Endothelial cell (in vitro differentiated cells): ENCODE measurements at regions not wholly inside any gene's neighbourhood (a gene's known extent, or its start where the extent isn't known, plus 50 kb on each side); places are given as distances from the start of the nearest gene placed in this dataset.

Experiments
- DNase-seq: peaks from one replicate; pipeline ENCODE4 v3.0.0; 2021; ENCODE audit warnings: low spot score
- H3K27ac Mint-ChIP-seq: one replicate; pipeline ENCODE4 v1.8.0; 2021; ENCODE audit warnings: mixed read lengths, inconsistent platforms; ENCODE audit not compliant: unreplicated experiment
- H3K27me3 Mint-ChIP-seq: one replicate; pipeline ENCODE4 v1.8.0; 2021; ENCODE audit warnings: mild to moderate bottlenecking, moderate library complexity, mixed read lengths, inconsistent platforms; ENCODE audit not compliant: unreplicated experiment
- H3K36me3 Mint-ChIP-seq: one replicate; pipeline ENCODE4 v1.8.0; 2021; ENCODE audit warnings: mild to moderate bottlenecking, low read depth, mixed read lengths, inconsistent platforms; ENCODE audit not compliant: unreplicated experiment
- H3K4me1 Mint-ChIP-seq: one replicate; pipeline ENCODE4 v1.8.0; 2021; ENCODE audit warnings: mild to moderate bottlenecking, mixed read lengths, inconsistent platforms; ENCODE audit not compliant: unreplicated experiment
- H3K4me3 Mint-ChIP-seq: one replicate; pipeline ENCODE4 v1.8.0; 2021; ENCODE audit warnings: mild to moderate bottlenecking, mixed read lengths, inconsistent platforms; ENCODE audit not compliant: unreplicated experiment
- H3K9me3 Mint-ChIP-seq: one replicate; pipeline ENCODE4 v1.8.0; 2021; ENCODE audit warnings: mixed read lengths, inconsistent platforms; ENCODE audit not compliant: unreplicated experiment
- CTCF ChIP-seq: fragments of 200-600 bp; sonication (generic); IDR thresholded peaks from one replicate; pipeline ENCODE4 v1.5.0; 2021; ENCODE audit warnings: antibody characterized with exemption; ENCODE audit not compliant: unreplicated experiment

GRCh38 chr20:52830598-52830997 lies 141.6 kb upstream of the TSHZ2 start:
- no peaks in the 10 kb centered on the region for H3K9me3 Mint-ChIP-seq
- no peak for TF ChIP-seq CTCF
- H3K4me1 Mint-ChIP-seq = no peaks in the 10 kb centered on the region
- no peak overlapping the region for H3K4me3 Mint-ChIP-seq
- peaks cover 2% of the 10 kb centered on the region for H3K27me3 Mint-ChIP-seq
- H3K36me3 Mint-ChIP-seq = no peaks in the 10 kb centered on the region
- no peak for DNase-seq
- H3K27ac Mint-ChIP-seq = no peak overlapping the region

DNA sequence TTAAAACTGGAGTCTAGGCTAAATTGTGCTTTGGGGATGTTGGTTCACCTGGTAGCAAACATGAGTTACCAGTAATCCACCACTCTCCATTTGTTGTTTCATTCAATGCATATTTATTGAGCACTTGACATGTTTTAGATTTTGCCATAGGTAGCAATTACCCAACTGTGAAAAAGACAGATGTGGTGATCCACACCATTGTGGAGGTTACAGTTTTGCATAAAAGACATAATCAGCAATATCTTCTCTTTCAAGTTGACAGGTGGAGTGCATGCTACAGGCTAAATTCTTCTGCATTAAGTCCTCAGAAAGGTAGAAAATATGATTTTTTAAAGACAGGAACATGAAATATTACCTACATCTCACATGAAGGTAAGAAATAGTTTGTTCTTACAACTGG lies 143.0 kb upstream of the TSHZ2 start:
- Mint-ChIP-seq H3K4me3 (no peak overlapping the region), H3K27me3 (peaks cover 2% of the 10 kb centered on the region), H3K4me1 (no peaks in the 10 kb centered on the region), H3K9me3 (no peaks in the 10 kb centered on the region), H3K36me3 (no peaks in the 10 kb centered on the region), H3K27ac (no peak overlapping the region)
- no peak for TF ChIP-seq CTCF
- DNase-seq = no peak

DNA sequence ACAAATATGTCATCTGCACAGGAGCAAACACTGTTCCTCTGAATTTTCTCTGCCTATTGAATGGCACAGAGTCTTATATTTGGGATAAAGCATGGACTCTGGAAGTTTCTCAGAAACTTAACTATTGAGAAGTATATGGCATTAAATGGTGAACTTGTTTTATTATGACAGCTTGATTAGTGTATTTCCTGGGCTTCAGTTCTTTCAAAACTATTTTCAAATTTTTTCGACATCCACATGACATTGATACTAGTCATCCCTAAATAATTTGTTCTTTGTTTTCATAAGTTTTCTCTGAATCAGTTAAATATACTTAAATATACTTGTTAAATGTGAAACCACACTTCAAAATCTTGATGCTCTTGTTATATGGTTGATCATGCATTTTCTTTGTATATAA lies 144.0 kb upstream of the TSHZ2 start:
- DNase-seq = no peak
- Mint-ChIP-seq H3K27me3 (peaks cover 2% of the 10 kb centered on the region), H3K9me3 (no peaks in the 10 kb centered on the region), H3K27ac (no peak overlapping the region), H3K36me3 (no peaks in the 10 kb centered on the region), H3K4me3 (no peak overlapping the region), H3K4me1 (no peaks in the 10 kb centered on the region)
- no peak for TF ChIP-seq CTCF

DNA sequence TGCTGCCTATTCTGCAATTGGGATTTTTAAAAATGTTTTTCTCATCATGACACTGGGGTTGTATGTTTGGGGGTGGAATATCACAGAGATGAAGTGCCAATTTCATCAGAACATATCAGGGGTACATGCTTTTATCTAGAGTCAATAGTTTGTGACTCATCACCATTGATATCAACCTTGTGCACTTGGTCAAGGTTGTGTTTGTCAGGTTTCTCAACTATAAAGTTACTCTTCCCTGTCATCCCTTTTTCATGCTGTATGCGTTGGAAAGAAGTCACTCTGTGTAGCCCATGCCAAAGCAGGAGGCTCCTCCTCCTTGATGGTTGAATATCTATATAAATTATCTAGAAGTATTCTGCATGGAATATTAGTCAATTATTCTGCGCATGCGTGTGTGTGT lies 145.4 kb upstream of the TSHZ2 start:
- H3K9me3 Mint-ChIP-seq = no peaks in the 10 kb centered on the region
- H3K4me3 Mint-ChIP-seq = no peak overlapping the region
- H3K27ac Mint-ChIP-seq = no peak overlapping the region
- DNase-seq = no peak
- TF ChIP-seq CTCF = no peak
- peaks cover 2% of the 10 kb centered on the region for H3K27me3 Mint-ChIP-seq
- no peaks in the 10 kb centered on the region for H3K4me1 Mint-ChIP-seq
- no peaks in the 10 kb centered on the region for H3K36me3 Mint-ChIP-seq

DNA sequence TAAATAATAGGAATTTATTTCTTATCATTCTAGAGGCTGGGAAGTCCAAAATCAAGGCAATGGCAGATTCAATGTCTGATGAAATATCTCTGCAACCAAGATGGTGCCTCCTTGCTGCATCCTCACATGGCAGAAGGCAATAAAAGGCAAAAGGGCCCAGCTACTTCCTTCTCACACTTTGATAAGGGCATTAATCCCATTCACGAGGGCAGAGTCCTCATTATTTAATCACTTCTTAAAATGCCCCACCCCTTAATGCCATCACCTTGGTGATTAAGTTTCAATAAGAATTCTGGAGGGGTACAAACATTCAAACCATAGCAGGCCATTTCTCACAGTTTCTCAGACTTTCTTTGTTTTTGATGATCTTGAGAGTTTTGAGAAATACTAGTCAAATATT lies 145.8 kb upstream of the TSHZ2 start:
- Mint-ChIP-seq H3K9me3 (no peaks in the 10 kb centered on the region), H3K27ac (no peak overlapping the region), H3K4me1 (no peaks in the 10 kb centered on the region), H3K36me3 (no peaks in the 10 kb centered on the region), H3K27me3 (peaks cover 2% of the 10 kb centered on the region), H3K4me3 (no peak overlapping the region)
- TF ChIP-seq CTCF = no peak
- DNase-seq = no peak
